ENCODE measurements at regions not wholly inside any gene's neighbourhood (a gene's known extent, or its start where the extent isn't known, plus 50 kb on each side); places are given as distances from the start of the nearest gene placed in this dataset.

DNA sequence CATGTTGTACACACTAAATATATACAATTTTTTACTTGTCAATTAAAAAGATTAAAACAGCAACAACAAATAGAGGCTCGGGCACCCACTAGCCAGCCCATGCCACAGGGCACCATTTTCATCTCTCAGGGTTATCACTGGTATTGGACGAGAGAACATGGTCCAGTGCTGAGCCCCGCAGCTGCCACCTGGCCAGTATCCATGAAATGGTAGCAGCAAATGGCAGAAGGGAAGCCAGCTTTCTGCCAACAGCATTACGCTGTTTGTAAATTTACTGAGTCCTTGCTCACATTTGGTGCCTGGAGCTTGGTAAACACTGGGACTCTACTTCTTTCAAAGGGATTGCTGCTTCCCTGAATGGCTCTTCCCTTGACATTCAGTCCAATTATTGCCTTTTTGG lies 87.9 kb upstream of the WASF3 start:
- ChIA-PET POLR2A (no interaction called here), CTCF (interaction anchor here (1.3 kb wide), 1 partner anchor 13 kb away, joined by 3 read pairs; no protein-coding TSS in a partner anchor)
- Histone ChIP-seq H3K27ac (no peak overlapping the region), H3K4me3 (no peak overlapping the region), H3K4me1 (no peaks in the 10 kb centered on the region), H3K9me3 (no peaks in the 10 kb centered on the region), H3K4me2 (no peak overlapping the region)
- ATAC-seq (no peak), FAIRE-seq (no peak), DNase-seq (ENCODE audit: low read depth in 1 of 2, low spot score in 1 of 2) (no peak)
- 42% methylated on average over 4 of the region's 4 CpGs for WGBS (ENCODE audit: missing lambda C conversion rate)
- no peak for TF ChIP-seq HOXB13 (CRISPR knock-in tag; IDR thresholded peaks at IDR 0.05; ENCODE audit: low read depth)
- TF ChIP-seq ATOH8 (CRISPR knock-in tag; IDR thresholded peaks at IDR 0.05; ENCODE audit: low read depth), result no peak
- no peak for TF ChIP-seq TFCP2L1 (CRISPR knock-in tag; IDR thresholded peaks at IDR 0.05)
- no peak for TF ChIP-seq ZC3H11A (IDR thresholded peaks at IDR 0.05)
- TF ChIP-seq HOXA7 (CRISPR knock-in tag; IDR thresholded peaks at IDR 0.05), result no peak
- TF ChIP-seq RFX5 (IDR thresholded peaks at IDR 0.05), result no peak

- H3K4me1 ChIP-seq, result no peaks in the 10 kb centered on the region
- H3K9me3 ChIP-seq, result no peaks in the 10 kb centered on the region
- H3K4me2 ChIP-seq, result no peak overlapping the region
- ChIA-PET POLR2A (no interaction called here), CTCF (no interaction called here)
- TF ChIP-seq TFCP2L1 (CRISPR knock-in tag; IDR thresholded peaks at IDR 0.05) (no peak), MYC (IDR thresholded peaks at IDR 0.05; ENCODE audit: borderline replicate concordance, low read length) (no peak), ZC3H11A (IDR thresholded peaks at IDR 0.05) (no peak), HOXB13 (CRISPR knock-in tag; IDR thresholded peaks at IDR 0.05; ENCODE audit: low read depth) (no peak), PHF8 (IDR thresholded peaks at IDR 0.05; ENCODE audit: borderline replicate concordance, low read depth) (no peak), ATOH8 (CRISPR knock-in tag; IDR thresholded peaks at IDR 0.05; ENCODE audit: low read depth) (no peak), ZNF302 (CRISPR knock-in tag; IDR thresholded peaks at IDR 0.05) (no peak), NPAS2 (CRISPR knock-in tag; IDR thresholded peaks at IDR 0.05; ENCODE audit: borderline replicate concordance) (no peak), SREBF2 (IDR thresholded peaks at IDR 0.05) (no peak), JUN (IDR thresholded peaks at IDR 0.05) (no peak), HES2 (IDR thresholded peaks at IDR 0.05) (no peak), PBX3 (IDR thresholded peaks at IDR 0.05) (no peak), RARB (CRISPR knock-in tag; IDR thresholded peaks at IDR 0.05) (no peak), CHD4 (IDR thresholded peaks at IDR 0.05; ENCODE audit: borderline replicate concordance) (no peak), CHD2 (IDR thresholded peaks at IDR 0.05; ENCODE audit: low read length, partially characterized antibody) (no peak), EHMT2 (IDR thresholded peaks at IDR 0.05; ENCODE audit: low read depth) (no peak), ESRRA (IDR thresholded peaks at IDR 0.05; ENCODE audit: borderline replicate concordance, low read length) (no peak), MAZ (IDR thresholded peaks at IDR 0.05; ENCODE audit: borderline replicate concordance, low read depth, low read length) (no peak)
- TF ChIP-seq, protein P1, sequence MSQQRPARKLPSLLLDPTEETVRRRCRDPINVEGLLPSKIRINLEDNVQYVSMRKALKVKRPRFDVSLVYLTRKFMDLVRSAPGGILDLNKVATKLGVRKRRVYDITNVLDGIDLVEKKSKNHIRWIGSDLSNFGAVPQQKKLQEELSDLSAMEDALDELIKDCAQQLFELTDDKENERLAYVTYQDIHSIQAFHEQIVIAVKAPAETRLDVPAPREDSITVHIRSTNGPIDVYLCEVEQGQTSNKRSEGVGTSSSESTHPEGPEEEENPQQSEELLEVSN (IDR thresholded peaks at IDR 0.05; ENCODE audit: borderline replicate concordance, low read depth), result no peak
- ATAC-seq (no peak), FAIRE-seq (no peak), DNase-seq (ENCODE audit: low read depth in 1 of 2, low spot score in 1 of 2) (no peak)
- H3K27ac ChIP-seq, result no peak overlapping the region
- H3K4me3 ChIP-seq, result no peak overlapping the region
- WGBS (ENCODE audit: missing lambda C conversion rate), result 41% methylated on average over 8 of the region's 8 CpGs
These were observed 85.7 kb upstream of the WASF3 start for GRCh38 chr13:26471807-26472206.
